ENCODE measurements at regions not wholly inside any gene's neighbourhood (a gene's known extent, or its start where the extent isn't known, plus 50 kb on each side); places are given as distances from the start of the nearest gene placed in this dataset.
A peak's percentile ranks its signal among the peaks of the same experiment; 100 is the strongest.
"Not testable (repeated sequence)": the region's sequence is repeated elsewhere in the genome, so short reads cannot be mapped to it uniquely, and the experiment has no call there.

DNA sequence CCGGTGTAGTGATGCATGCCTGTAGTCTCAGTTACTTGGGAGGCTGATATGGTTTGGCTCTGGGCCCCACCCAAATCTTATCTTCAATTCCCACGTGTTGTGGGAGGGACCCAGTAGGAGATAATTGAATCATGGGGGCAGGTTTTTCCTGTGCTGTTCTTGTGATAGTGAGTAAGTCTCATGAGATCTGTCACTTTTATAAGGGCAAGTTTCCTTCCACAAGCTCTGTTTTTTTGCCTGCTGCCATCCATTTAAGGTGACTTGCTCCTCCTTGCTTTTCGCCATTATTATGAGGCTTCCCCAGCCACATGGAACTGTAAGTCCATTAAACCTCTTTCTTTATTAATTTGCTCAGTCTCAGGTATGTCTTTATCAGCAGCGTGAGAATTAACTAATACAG is 566.7 kb upstream of the NECTIN3 start:
- no peak for TF ChIP-seq CTCF (conservative IDR thresholded peaks at IDR 0.05; ENCODE audit: control insufficient read depth, insufficient read depth, low read depth, low read length)
- DNase-seq (ENCODE audit: low read depth), result no peak
- H3K4me3 ChIP-seq (ENCODE audit: control insufficient read depth, low read depth, low read length), result no peak overlapping the region

- no peak for TF ChIP-seq CTCF (conservative IDR thresholded peaks at IDR 0.05; ENCODE audit: control insufficient read depth, insufficient read depth, low read depth, low read length)
- no peak for DNase-seq (ENCODE audit: low read depth)
- H3K4me3 ChIP-seq (ENCODE audit: control insufficient read depth, low read depth, low read length), result no peak overlapping the region
These were observed 564.7 kb upstream of the NECTIN3 start for GRCh38 chr3:110506890-110507289.

DNA sequence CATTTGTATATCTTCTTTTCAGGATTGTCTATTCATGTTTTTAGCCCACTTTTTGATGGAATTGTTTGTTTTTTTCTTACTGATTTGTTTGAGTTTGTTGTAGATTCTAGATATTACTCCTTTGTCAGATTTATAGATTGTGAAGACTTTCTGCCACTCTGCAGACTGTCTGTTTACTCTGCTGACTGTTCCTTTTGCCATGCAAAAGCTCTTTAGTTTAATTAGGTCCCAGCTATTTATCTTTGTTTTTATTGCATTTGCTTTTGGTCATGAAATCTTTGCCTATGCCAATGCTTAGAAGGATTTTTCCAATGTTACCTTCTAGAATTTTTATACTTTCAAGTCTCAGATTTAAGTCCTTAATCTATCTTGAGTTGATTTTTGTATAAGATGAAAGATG is 564.0 kb upstream of the NECTIN3 start:
- not testable (repeated sequence) for H3K4me3 ChIP-seq (ENCODE audit: control insufficient read depth, low read depth, low read length); DNase-seq (ENCODE audit: low read depth)

- H3K4me3 ChIP-seq (ENCODE audit: control insufficient read depth, low read depth, low read length), result no peak overlapping the region
- TF ChIP-seq CTCF (conservative IDR thresholded peaks at IDR 0.05; ENCODE audit: control insufficient read depth, insufficient read depth, low read depth, low read length), result no peak
- no peak for DNase-seq (ENCODE audit: low read depth)
These were observed 558.7 kb upstream of the NECTIN3 start for GRCh38 chr3:110512961-110513360.

- DNase-seq (ENCODE audit: low read depth), result no peak
- no peak overlapping the region for H3K4me3 ChIP-seq (ENCODE audit: control insufficient read depth, low read depth, low read length)
These were observed 553.6 kb upstream of the NECTIN3 start for GRCh38 chr3:110518031-110518430.

DNA sequence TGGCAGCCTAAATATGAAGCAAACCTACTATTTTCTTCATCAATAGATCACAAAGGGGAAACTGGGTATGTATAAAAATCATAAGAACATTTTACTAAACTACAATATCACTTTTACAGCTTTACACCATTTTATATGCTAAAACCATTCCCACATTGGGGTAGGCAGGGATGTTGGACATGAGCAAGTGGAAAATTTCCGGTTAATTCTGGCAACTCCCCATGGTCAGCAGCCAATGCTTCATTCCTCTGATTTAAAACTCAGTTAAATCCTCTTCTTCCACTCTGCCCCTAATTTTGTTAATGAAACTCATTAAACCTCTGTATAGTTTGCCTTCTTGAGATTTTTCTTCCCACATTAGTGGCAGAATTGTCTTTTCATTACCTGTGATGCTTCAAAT is 552.5 kb upstream of the NECTIN3 start:
- no peak overlapping the region for H3K4me3 ChIP-seq (ENCODE audit: control insufficient read depth, low read depth, low read length)
- no peak for DNase-seq (ENCODE audit: low read depth)
- TF ChIP-seq CTCF (conservative IDR thresholded peaks at IDR 0.05; ENCODE audit: control insufficient read depth, insufficient read depth, low read depth, low read length), result no peak

More at GRCh38 chr3:110518031-110518430, 553.6 kb upstream of the NECTIN3 start:
- no peak for TF ChIP-seq CTCF (conservative IDR thresholded peaks at IDR 0.05; ENCODE audit: control insufficient read depth, insufficient read depth, low read depth, low read length)

GRCh38 chr3:110521019-110521418 is 550.6 kb upstream of the NECTIN3 start:
- peak; percentile 95 for DNase-seq (ENCODE audit: low read depth)
- TF ChIP-seq CTCF (conservative IDR thresholded peaks at IDR 0.05; ENCODE audit: control insufficient read depth, insufficient read depth, low read depth, low read length), result no peak
- no peak overlapping the region for H3K4me3 ChIP-seq (ENCODE audit: control insufficient read depth, low read depth, low read length)

- H3K4me3 ChIP-seq (ENCODE audit: control insufficient read depth, low read depth, low read length); DNase-seq (ENCODE audit: low read depth): not testable (repeated sequence)
These were observed 546.0 kb upstream of the NECTIN3 start for GRCh38 chr3:110525558-110526064.
